Loucy (cell line): ENCODE measurements at regions not wholly inside any gene's neighbourhood (a gene's known extent, or its start where the extent isn't known, plus 50 kb on each side); places are given as distances from the start of the nearest gene placed in this dataset.

Experiments
- H2AFZ ChIP-seq: fragments of 200-600 bp; sonication (generic); 2 replicates; pipeline ENCODE4 v1.6.0; 2016; ENCODE audit warnings: antibody characterized with exemption, mild to moderate bottlenecking, low read length, moderate library complexity
- H3F3A ChIP-seq: fragments of 200-600 bp; 2 replicates; pipeline ENCODE4 v1.6.0; 2016; ENCODE audit warnings: antibody characterized with exemption, low read depth, mild to moderate bottlenecking
- H3K27me3 ChIP-seq: fragments of 200-600 bp; sonication (generic); 2 replicates; pipeline ENCODE4 v1.6.1; 2014; ENCODE audit warnings: low read length, mild to moderate bottlenecking; ENCODE audit not compliant: insufficient read depth, poor library complexity, severe bottlenecking
- H3K36me3 ChIP-seq: fragments of 200-600 bp; sonication (generic); 2 replicates; pipeline ENCODE4 v1.6.1; 2016; ENCODE audit warnings: low read length; ENCODE audit not compliant: insufficient read depth
- H3K4me1 ChIP-seq: fragments of 200-600 bp; sonication (generic); 2 replicates; pipeline ENCODE4 v1.5.1; 2014; ENCODE audit warnings: low read length, mild to moderate bottlenecking; ENCODE audit not compliant: insufficient read depth, poor library complexity, severe bottlenecking
- H3K4me2 ChIP-seq: fragments of 200-600 bp; sonication (generic); 2 replicates; pipeline ENCODE4 v1.6.0; 2014; ENCODE audit warnings: antibody characterized with exemption, low read length, low read depth, mild to moderate bottlenecking; ENCODE audit not compliant: poor library complexity, severe bottlenecking
- H3K4me3 ChIP-seq: fragments of 200-600 bp; sonication (generic); 2 replicates; pipeline ENCODE4 v1.5.1; 2014; ENCODE audit warnings: low read length, mild to moderate bottlenecking, mixed read lengths; ENCODE audit not compliant: poor library complexity, severe bottlenecking
- H3K79me2 ChIP-seq: fragments of 200-600 bp; sonication (generic); 2 replicates; pipeline ENCODE4 v1.6.1; 2014; ENCODE audit warnings: low read length; ENCODE audit not compliant: insufficient read depth
- H3K9ac ChIP-seq: fragments of 200-600 bp; sonication (generic); 2 replicates; pipeline ENCODE4 v1.6.0; 2014; ENCODE audit warnings: mild to moderate bottlenecking, low read depth, low read length, moderate library complexity; ENCODE audit not compliant: poor library complexity, severe bottlenecking
- H3K9me2 ChIP-seq: fragments of 200-600 bp; sonication (generic); replicated peaks from 2 replicates; pipeline ENCODE4 v1.6.1; 2016; ENCODE audit warnings: low read depth, low read length, mixed read lengths
- H3K9me3 ChIP-seq: fragments of 200-600 bp; sonication (generic); 2 replicates; pipeline ENCODE4 v1.6.1; 2014; ENCODE audit warnings: mild to moderate bottlenecking, antibody characterized with exemption, low read length, low read depth; ENCODE audit not compliant: insufficient read depth
- H4K20me1 ChIP-seq: fragments of 200-600 bp; sonication (generic); 2 replicates; pipeline ENCODE4 v1.6.0; 2014; ENCODE audit warnings: antibody characterized with exemption, low read length, mild to moderate bottlenecking; ENCODE audit not compliant: insufficient read depth, poor library complexity, severe bottlenecking
- EZH2phosphoT487 ChIP-seq: fragments of 200-600 bp; IDR thresholded peaks from 2 replicates; pipeline ENCODE4 v1.6.1; 2018; ENCODE audit warnings: antibody characterized with exemption, mild to moderate bottlenecking, moderate library complexity, borderline replicate concordance
- TF ChIP-seq, protein P1 (sequence below): fragments of 200-600 bp; sonication (generic); conservative IDR thresholded peaks from 2 replicates; pipeline ENCODE4 v1.5.1; 2014; ENCODE audit warnings: mild to moderate bottlenecking, antibody characterized with exemption, low read length

DNA sequence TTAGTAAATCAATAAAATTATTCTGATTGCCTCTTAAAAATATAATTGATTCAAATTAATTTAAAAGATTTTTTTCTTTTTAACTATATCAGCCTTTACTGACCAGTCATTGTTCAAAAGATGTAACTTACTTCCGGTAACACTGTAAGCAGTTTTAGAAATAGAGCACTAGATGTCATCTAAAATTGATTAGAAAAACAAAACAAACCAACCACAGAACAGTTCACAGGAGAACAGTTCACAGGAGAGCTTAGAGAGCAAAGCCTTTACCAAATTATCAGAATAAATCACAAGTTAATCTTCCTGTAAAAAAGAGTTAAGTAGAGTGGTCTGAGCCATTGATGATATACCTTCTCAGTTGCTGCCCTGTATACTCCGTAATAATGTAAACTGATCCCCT, 133.3 kb upstream of the DGKB start:
- Histone ChIP-seq H3K9me2 (no peaks in the 10 kb centered on the region), H3K9me3 (no peaks in the 10 kb centered on the region), H4K20me1 (no peaks in the 10 kb centered on the region), H3K79me2 (no peaks in the 10 kb centered on the region), H3F3A (no peaks in the 10 kb centered on the region), H2AFZ (no peak overlapping the region), H3K9ac (no peak overlapping the region), H3K27me3 (no peaks in the 10 kb centered on the region), H3K4me2 (no peak overlapping the region), H3K36me3 (no peaks in the 10 kb centered on the region), H3K4me3 (no peak overlapping the region), H3K4me1 (no peaks in the 10 kb centered on the region)
- no peak for TF ChIP-seq EZH2phosphoT487
- TF ChIP-seq, protein P1, sequence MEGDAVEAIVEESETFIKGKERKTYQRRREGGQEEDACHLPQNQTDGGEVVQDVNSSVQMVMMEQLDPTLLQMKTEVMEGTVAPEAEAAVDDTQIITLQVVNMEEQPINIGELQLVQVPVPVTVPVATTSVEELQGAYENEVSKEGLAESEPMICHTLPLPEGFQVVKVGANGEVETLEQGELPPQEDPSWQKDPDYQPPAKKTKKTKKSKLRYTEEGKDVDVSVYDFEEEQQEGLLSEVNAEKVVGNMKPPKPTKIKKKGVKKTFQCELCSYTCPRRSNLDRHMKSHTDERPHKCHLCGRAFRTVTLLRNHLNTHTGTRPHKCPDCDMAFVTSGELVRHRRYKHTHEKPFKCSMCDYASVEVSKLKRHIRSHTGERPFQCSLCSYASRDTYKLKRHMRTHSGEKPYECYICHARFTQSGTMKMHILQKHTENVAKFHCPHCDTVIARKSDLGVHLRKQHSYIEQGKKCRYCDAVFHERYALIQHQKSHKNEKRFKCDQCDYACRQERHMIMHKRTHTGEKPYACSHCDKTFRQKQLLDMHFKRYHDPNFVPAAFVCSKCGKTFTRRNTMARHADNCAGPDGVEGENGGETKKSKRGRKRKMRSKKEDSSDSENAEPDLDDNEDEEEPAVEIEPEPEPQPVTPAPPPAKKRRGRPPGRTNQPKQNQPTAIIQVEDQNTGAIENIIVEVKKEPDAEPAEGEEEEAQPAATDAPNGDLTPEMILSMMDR: no peak

DNA sequence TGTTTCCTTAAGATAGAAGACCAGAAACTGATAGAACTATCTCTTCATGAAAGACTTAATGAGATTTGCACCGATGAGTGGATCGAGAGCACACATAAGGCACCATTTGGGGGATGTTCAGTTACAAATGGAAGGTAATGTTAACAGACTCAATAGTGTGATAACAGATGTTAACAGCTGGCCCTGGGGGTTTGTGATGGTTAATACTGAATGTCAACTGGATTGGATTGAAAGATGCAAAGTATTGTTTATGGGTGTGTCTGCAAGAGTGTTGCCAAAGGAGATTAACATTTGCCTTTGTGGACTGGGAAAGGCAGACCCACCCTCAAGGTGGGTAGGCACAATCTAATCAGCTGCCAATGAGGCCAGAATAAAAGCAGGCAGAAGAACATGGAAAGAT, 130.5 kb upstream of the DGKB start:
- no peaks in the 10 kb centered on the region for H3K9me3 ChIP-seq
- H3K9ac ChIP-seq: no peak overlapping the region
- H3K36me3 ChIP-seq: no peaks in the 10 kb centered on the region
- no peaks in the 10 kb centered on the region for H3K27me3 ChIP-seq
- no peak overlapping the region for H2AFZ ChIP-seq
- no peaks in the 10 kb centered on the region for H3K9me2 ChIP-seq
- H3K4me2 ChIP-seq: no peak overlapping the region
- H4K20me1 ChIP-seq: no peaks in the 10 kb centered on the region
- no peaks in the 10 kb centered on the region for H3K4me1 ChIP-seq
- no peaks in the 10 kb centered on the region for H3F3A ChIP-seq
- TF ChIP-seq, protein P1: no peak
- no peak for TF ChIP-seq EZH2phosphoT487
- no peaks in the 10 kb centered on the region for H3K79me2 ChIP-seq
- H3K4me3 ChIP-seq: no peak overlapping the region

DNA sequence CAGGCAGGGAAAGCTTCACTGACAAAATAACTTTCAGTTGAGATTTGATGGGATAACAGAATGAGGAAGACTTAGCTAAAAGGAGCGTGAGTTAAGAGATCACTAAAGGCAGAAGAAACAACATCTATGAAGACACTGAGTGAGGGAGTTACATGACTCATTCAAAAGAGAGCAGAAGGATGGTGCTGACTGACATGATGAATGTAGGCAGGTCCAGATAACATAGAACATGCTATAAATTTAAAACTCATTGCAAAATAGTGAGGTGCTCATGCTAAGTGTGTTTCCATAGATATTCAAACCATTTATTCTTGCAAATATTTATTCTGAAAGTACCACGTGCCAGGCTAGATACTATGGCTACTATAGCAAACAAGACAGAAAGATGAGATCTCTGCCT, 116.4 kb upstream of the DGKB start:
- TF ChIP-seq, protein P1: no peak
- TF ChIP-seq EZH2phosphoT487: no peak

More for the DNA sequence above, 116.4 kb upstream of the DGKB start:
- no peak overlapping the region for H3K4me2 ChIP-seq
- no peak overlapping the region for H2AFZ ChIP-seq
- H3K79me2 ChIP-seq: no peaks in the 10 kb centered on the region
- no peaks in the 10 kb centered on the region for H4K20me1 ChIP-seq
- H3K9me3 ChIP-seq: no peaks in the 10 kb centered on the region
- H3K36me3 ChIP-seq: no peaks in the 10 kb centered on the region
- no peaks in the 10 kb centered on the region for H3K27me3 ChIP-seq
- no peak overlapping the region for H3K9ac ChIP-seq
- no peak overlapping the region for H3K4me3 ChIP-seq
- H3F3A ChIP-seq: no peaks in the 10 kb centered on the region
- no peaks in the 10 kb centered on the region for H3K4me1 ChIP-seq
- no peaks in the 10 kb centered on the region for H3K9me2 ChIP-seq
